Inflammatory macrophage (primary cell): ENCODE measurements at regions not wholly inside any gene's neighbourhood (a gene's known extent, or its start where the extent isn't known, plus 50 kb on each side); places are given as distances from the start of the nearest gene placed in this dataset.
A peak's percentile ranks its signal among the peaks of the same experiment; 100 is the strongest.

ENCODE experiments used
- DNase-seq, 2 donors: peaks; one replicate each; pipeline ENCODE4 v3.0.0-alpha.2; 2020 to 2022

- no peak for DNase-seq
Observed at GRCh38 chrX:42946544-42947194, 168.7 kb upstream of the PPP1R2C start.

- no peak for DNase-seq
Observed at GRCh38 chrX:42948723-42949657, 171.0 kb upstream of the PPP1R2C start.

DNA sequence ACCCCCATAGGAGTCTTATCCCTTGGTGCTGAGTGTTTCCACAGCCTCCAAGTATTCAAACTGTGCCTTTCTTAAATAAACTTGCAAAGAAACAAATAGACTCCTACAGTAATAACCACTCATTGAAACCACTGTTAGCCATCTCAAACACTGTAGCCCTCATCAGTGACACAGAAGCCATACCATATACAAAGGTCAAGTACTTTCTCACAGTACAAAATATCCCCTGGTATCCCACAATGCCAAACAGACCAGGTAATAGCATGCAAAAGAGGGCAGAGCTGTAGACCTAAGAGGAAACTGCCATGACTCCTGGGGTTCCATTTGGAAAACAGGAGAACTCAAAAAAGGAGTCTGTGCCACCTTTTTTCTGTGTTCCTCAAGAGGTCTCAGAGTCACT lies 173.8 kb upstream of the PPP1R2C start:
- no peak for DNase-seq

- no peak for DNase-seq
Observed at GRCh38 chrX:42952621-42953020, 174.7 kb upstream of the PPP1R2C start.

DNA sequence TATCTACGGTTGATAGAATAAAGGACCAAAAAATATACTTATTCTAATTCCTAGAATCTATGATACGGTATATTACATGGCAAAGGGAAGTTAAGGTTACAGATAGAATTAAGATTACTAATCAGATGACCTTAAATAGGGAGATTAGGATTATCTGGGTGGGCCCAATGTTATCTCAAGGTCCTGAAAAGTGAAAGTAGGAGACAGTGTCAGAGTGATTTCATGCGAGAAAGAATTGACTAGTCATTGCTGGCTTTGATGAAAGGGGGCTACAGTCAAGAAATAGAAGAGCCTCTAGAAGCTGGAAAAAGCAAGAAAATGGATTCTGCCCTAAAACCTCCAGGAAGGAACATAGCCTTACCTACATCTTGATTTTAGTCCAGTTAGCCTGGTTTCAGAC lies 176.9 kb upstream of the PPP1R2C start:
- no peak for DNase-seq

GRCh38 chrX:42955349-42955748 lies 177.4 kb upstream of the PPP1R2C start:
- DNase-seq, result peak in 1 of 2 donors; percentile 13

- DNase-seq, result peak; percentile 48 to 64
Observed at GRCh38 chrX:42967681-42968300, 189.8 kb upstream of the PPP1R2C start.

GRCh38 chrX:42973321-42973720 lies 195.4 kb upstream of the PPP1R2C start:
- DNase-seq, result no peak

GRCh38 chrX:42975906-42976305 lies 197.9 kb upstream of the PPP1R2C start:
- no peak for DNase-seq

- DNase-seq, result no peak
Observed at GRCh38 chrX:42976746-42977366, 198.9 kb upstream of the PPP1R2C start.

DNA sequence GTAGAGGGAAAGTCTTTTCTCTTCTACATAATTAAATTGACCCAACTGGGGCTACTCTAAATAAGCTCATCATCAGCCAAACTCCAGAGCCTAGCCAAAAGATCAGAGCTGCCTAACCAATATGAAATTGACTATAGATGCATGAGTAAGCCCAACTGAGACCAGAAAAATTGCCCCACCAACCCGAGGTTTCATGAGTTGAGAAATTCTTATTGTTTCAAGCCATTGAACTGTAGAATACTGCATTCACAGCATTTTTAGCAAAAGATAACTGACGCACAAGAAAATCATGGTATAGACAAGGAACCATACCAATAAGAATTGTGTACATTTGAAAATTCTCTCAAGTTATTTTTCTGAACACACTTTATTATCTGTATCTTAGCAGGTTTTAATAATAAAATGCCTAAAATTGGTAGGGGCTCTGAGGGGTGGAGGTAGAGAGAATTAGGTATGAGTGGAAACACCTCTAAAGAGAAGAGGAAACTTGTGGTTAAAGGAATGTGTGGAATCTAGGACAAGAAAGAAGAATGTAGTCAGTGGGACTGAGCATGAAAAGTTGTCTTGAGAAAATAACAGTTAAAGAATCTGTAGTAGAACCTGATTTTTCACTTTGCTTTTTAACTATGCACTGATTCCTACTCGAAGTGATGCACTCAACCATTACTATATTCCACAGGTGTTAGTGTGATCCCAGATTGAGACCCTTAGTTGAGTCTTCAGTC lies 200.9 kb upstream of the PPP1R2C start:
- DNase-seq, result no peak

- no peak for DNase-seq
Observed at GRCh38 chrX:42988700-42989099, 210.7 kb upstream of the PPP1R2C start.

- DNase-seq, result no peak
Observed at GRCh38 chrX:42992199-42992943, 214.4 kb upstream of the PPP1R2C start.

- DNase-seq, result no peak
Observed at GRCh38 chrX:42996861-42997260, 218.9 kb upstream of the PPP1R2C start.

DNA sequence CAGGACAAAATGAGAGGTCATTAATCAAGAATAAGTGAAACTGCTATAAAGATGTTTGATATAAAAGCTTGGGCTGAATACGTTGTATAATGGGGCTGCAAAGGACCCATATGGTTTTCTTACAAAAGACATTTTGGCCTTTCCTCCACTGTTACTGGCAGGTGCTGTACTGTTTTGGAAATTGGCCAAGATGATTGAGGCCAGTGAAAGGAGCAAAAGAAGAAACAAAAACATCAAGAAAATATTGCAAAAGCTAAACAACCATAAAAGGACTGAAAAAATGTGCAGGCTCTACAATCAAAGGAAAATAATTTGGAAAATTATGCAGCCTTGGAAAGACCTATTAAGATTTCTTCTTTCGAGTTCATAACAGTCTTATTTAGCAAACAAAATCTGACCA lies 222.2 kb upstream of the PPP1R2C start:
- no peak for DNase-seq

DNA sequence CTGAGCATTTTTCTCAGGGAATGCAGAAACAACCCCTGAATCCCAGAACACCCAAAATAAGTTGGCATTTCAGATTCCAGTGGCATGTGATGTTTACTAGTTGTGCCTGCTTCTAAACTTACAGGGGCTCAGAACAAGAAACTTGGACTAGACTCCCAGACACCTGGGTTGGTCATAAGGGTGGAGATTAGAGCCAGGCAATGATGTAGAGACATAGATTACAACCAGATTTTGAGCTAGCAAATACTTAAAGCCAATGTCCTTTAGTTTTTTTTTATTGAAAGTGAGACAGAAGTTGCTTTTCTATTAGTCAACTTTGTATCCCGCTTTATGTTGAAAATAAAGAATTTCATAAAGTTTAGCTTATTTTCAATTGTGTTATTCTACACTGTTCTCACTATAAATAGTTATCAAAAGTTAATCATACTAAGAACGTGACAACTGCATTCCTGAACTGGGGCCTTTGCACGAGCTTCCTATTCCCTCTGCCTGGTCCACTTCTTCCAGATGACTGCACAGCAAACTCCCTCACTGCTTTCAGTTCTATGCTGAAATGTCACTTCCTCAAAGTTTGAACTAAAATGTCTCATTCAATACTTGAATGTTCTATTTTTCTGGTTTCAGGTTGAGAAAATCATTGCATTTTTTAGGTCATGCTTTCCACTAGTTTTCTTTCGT lies 224.7 kb upstream of the PPP1R2C start:
- DNase-seq, result peak in 1 of 2 donors; percentile 1

DNA sequence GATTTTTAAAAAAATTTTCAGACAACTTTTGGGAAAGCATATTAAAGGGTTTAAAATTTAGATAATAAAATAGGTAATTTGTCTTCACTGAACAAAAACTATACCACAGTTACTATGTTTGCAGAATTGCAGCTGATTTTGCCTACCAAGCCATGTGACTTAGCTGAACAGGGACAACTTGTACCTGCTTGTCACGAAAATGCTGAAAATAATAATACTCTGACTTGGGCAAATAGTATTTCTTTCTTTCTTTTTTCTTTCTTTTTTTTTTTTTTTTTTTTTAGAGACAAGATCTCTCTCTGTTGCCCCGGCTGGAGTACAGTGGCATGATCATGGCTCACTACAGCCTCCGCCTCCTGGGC lies 225.2 kb upstream of the PPP1R2C start:
- no peak for DNase-seq

DNA sequence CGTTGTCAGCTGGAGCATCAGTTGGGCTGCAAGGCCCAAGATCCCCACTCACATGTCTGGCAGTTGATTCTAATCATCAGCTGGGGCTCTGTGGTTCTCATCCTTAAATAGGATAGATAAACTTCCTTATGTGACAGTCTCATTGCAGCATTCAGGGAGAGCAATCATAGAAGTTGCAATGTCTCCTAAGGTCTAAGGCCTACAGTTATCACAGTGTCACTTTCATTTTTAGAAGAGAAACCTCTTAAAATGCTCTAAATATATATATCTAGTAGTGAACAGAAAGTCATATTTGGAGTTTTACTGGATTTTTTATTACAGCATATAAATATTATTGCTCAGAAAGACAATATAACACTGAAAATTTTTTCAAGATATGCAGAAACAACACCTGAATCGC lies 226.0 kb upstream of the PPP1R2C start:
- DNase-seq, result no peak

- no peak for DNase-seq
Observed at GRCh38 chrX:43005561-43005960, 227.6 kb upstream of the PPP1R2C start.

DNA sequence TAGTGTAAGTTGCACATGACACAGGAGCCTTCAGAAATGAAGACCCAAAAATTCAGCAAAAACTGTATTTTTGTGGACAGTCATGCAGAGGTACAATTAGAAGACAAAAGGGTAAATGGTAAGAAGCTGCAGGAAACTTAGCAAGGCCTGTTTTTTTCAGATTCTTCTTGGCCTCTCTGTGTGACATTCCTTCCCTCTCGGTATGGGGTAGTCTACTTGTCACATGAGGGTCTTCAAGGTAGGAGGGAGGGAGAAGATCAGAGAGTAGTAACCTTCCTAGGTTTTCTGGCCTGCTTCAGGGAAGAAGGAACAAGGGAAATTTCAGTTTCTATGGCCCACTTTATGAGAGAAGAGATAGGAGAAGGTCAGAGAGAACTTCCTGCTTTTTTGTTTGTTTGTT lies 230.4 kb upstream of the PPP1R2C start:
- no peak for DNase-seq

DNA sequence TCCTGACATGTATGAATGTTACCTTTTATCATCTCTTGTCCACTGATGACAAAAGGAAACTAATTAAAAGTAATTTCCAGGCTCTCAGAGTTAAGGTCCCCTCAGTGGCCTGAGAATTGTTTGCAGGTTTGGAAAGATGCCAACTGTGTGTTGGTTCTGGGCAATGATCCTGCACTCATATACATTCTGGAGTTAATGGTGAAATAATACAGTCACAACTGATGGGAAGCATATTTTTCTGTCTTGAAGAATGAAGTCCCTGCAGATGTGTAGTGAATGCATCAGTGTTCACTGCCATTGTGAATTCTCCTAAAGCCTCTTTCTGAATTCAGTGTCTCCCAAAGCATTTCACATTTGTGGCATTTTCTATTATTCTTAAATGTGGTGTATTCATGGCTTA lies 238.1 kb upstream of the PPP1R2C start:
- DNase-seq, result no peak
